ENCODE measurements at regions not wholly inside any gene's neighbourhood (a gene's known extent, or its start where the extent isn't known, plus 50 kb on each side); places are given as distances from the start of the nearest gene placed in this dataset.

- Mint-ChIP-seq H3K36me3 (ENCODE audit: low read depth) (no peaks in the 10 kb centered on the region), H3K9me3 (ENCODE audit: low read depth) (no peaks in the 10 kb centered on the region), H3K27ac (ENCODE audit: unreplicated experiment) (no peak overlapping the region), H3K4me1 (ENCODE audit: low read depth) (peaks cover 10% of the 10 kb centered on the region), H3K27me3 (ENCODE audit: low read depth) (peaks cover 11% of the 10 kb centered on the region), H3K4me3 (ENCODE audit: unreplicated experiment) (no peak overlapping the region)
- TF ChIP-seq, protein P1, sequence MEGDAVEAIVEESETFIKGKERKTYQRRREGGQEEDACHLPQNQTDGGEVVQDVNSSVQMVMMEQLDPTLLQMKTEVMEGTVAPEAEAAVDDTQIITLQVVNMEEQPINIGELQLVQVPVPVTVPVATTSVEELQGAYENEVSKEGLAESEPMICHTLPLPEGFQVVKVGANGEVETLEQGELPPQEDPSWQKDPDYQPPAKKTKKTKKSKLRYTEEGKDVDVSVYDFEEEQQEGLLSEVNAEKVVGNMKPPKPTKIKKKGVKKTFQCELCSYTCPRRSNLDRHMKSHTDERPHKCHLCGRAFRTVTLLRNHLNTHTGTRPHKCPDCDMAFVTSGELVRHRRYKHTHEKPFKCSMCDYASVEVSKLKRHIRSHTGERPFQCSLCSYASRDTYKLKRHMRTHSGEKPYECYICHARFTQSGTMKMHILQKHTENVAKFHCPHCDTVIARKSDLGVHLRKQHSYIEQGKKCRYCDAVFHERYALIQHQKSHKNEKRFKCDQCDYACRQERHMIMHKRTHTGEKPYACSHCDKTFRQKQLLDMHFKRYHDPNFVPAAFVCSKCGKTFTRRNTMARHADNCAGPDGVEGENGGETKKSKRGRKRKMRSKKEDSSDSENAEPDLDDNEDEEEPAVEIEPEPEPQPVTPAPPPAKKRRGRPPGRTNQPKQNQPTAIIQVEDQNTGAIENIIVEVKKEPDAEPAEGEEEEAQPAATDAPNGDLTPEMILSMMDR (IDR thresholded peaks at IDR 0.05), result no peak
- no peak for DNase-seq (ENCODE audit: low spot score)
Measured at GRCh38 chr1:30508611-30509010, 214.8 kb downstream of the MATN1 start.

- no peak for DNase-seq (ENCODE audit: low spot score)
- H3K4me1 Mint-ChIP-seq (ENCODE audit: low read depth), result peaks cover 10% of the 10 kb centered on the region
- TF ChIP-seq, protein P1 (IDR thresholded peaks at IDR 0.05), result no peak
- H3K36me3 Mint-ChIP-seq (ENCODE audit: low read depth), result no peaks in the 10 kb centered on the region
- no peak overlapping the region for H3K27ac Mint-ChIP-seq (ENCODE audit: unreplicated experiment)
- H3K4me3 Mint-ChIP-seq (ENCODE audit: unreplicated experiment), result no peak overlapping the region
- H3K27me3 Mint-ChIP-seq (ENCODE audit: low read depth), result peaks cover 14% of the 10 kb centered on the region
- no peaks in the 10 kb centered on the region for H3K9me3 Mint-ChIP-seq (ENCODE audit: low read depth)
Measured at GRCh38 chr1:30508175-30508448, 215.3 kb downstream of the MATN1 start.

- H3K4me1 Mint-ChIP-seq (ENCODE audit: low read depth), result peaks cover 8% of the 10 kb centered on the region
- TF ChIP-seq, protein P1 (IDR thresholded peaks at IDR 0.05), result no peak
- no peaks in the 10 kb centered on the region for H3K9me3 Mint-ChIP-seq (ENCODE audit: low read depth)
- peaks cover 19% of the 10 kb centered on the region for H3K27me3 Mint-ChIP-seq (ENCODE audit: low read depth)
- H3K27ac Mint-ChIP-seq (ENCODE audit: unreplicated experiment), result no peak overlapping the region
- H3K36me3 Mint-ChIP-seq (ENCODE audit: low read depth), result no peaks in the 10 kb centered on the region
- DNase-seq (ENCODE audit: low spot score), result no peak
- H3K4me3 Mint-ChIP-seq (ENCODE audit: unreplicated experiment), result no peak overlapping the region
Measured at GRCh38 chr1:30507401-30508174, 215.8 kb downstream of the MATN1 start.

DNA sequence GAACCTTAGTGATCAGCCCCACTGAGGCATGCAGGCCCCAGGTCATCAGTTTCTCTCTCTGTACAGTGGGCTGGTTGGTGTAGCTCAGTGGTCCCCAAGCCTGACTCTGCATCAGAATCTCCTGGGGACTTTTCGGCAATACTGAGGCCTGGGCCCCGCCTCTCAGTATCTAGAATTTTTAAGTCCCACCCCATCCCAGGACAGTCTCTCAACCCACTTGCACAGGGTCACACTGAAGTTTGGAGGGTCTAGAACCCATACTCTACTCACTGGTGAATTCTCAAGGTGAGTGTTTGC, 216.4 kb downstream of the MATN1 start:
- TF ChIP-seq, protein P1 (IDR thresholded peaks at IDR 0.05), result no peak
- no peak overlapping the region for H3K27ac Mint-ChIP-seq (ENCODE audit: unreplicated experiment)
- no peak overlapping the region for H3K4me3 Mint-ChIP-seq (ENCODE audit: unreplicated experiment)
- H3K36me3 Mint-ChIP-seq (ENCODE audit: low read depth), result no peaks in the 10 kb centered on the region
- H3K9me3 Mint-ChIP-seq (ENCODE audit: low read depth), result no peaks in the 10 kb centered on the region
- H3K27me3 Mint-ChIP-seq (ENCODE audit: low read depth), result peaks cover 23% of the 10 kb centered on the region
- H3K4me1 Mint-ChIP-seq (ENCODE audit: low read depth), result peaks cover 2% of the 10 kb centered on the region
- DNase-seq (ENCODE audit: low spot score), result no peak

GRCh38 chr1:30506291-30507015, 216.9 kb downstream of the MATN1 start:
- H3K9me3 Mint-ChIP-seq (ENCODE audit: low read depth), result peaks cover 3% of the 10 kb centered on the region
- H3K4me3 Mint-ChIP-seq (ENCODE audit: unreplicated experiment), result no peak overlapping the region
- no peak for DNase-seq (ENCODE audit: low spot score)
- no peaks in the 10 kb centered on the region for H3K4me1 Mint-ChIP-seq (ENCODE audit: low read depth)
- H3K36me3 Mint-ChIP-seq (ENCODE audit: low read depth), result no peaks in the 10 kb centered on the region
- peaks cover 23% of the 10 kb centered on the region for H3K27me3 Mint-ChIP-seq (ENCODE audit: low read depth)
- TF ChIP-seq, protein P1 (IDR thresholded peaks at IDR 0.05), result no peak
- H3K27ac Mint-ChIP-seq (ENCODE audit: unreplicated experiment), result no peak overlapping the region
